H7 (cell line): ENCODE measurements at regions not wholly inside any gene's neighbourhood (a gene's known extent, or its start where the extent isn't known, plus 50 kb on each side); places are given as distances from the start of the nearest gene placed in this dataset.

Experiments used
- DNase-seq: peaks from one replicate; pipeline ENCODE4 v3.0.0; 2012
- H3K27me3 ChIP-seq: 2 replicates; pipeline ENCODE4 v1.6.0; 2011; ENCODE audit warnings: mild to moderate bottlenecking, low read length; ENCODE audit not compliant: control insufficient read depth, insufficient read depth
- H3K36me3 ChIP-seq: replicated peaks from 2 replicates; pipeline ENCODE4 v1.5.1; 2011; ENCODE audit warnings: low read length; ENCODE audit not compliant: control insufficient read depth, insufficient read depth
- H3K4me3 ChIP-seq: 2 replicates; pipeline ENCODE4 v1.5.1; 2011; ENCODE audit warnings: low read depth, mild to moderate bottlenecking, control low read depth, low read length, moderate library complexity; ENCODE audit not compliant: insufficient read depth

DNA sequence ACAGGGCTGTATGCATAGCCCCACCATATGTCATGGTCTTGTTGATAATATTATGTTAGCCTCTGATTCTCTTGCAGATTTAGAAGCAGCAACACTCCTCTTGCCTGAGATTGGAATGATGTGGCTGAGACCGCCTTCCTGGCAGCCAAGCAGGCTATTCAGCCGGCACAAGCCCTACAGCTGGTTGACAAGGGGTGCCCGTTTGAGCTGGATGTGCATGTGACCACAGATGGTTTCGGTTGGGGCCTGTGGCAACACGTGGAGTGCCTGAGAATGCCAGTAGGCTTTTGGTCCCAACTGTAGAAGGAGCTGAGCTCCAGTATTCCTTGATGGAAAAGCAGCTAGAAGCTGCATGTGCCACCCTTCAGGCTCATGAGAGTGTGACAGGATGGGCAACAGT lies 303.6 kb upstream of the POU3F2 start:
- H3K36me3 ChIP-seq = no peaks in the 10 kb centered on the region
- no peak overlapping the region for H3K4me3 ChIP-seq
- no peak for DNase-seq
- peaks cover 2% of the 10 kb centered on the region; the same call in 1 of the 2 replicates for H3K27me3 ChIP-seq

DNA sequence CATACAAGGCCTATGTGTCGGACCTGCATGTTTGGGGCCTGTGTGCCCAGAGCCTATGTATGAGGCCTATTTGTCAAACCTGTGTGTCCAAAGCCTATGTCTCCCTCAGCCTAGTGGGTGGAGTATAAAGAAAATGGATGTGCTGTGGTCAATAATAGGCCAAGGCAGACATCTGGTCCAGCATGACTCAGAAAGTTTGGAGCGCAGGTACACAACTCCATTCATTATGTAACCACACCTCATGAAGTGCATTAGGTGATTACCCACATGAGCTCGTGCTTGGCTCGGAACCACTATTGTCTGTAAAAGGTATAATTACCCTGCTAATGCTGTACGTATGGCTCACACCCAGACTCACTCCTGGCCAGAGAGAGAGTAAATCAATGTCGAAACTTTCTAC lies 302.4 kb upstream of the POU3F2 start:
- H3K4me3 ChIP-seq = no peak overlapping the region
- peaks cover 2% of the 10 kb centered on the region; the same call in 1 of the 2 replicates for H3K27me3 ChIP-seq
- DNase-seq = no peak
- no peaks in the 10 kb centered on the region for H3K36me3 ChIP-seq

DNA sequence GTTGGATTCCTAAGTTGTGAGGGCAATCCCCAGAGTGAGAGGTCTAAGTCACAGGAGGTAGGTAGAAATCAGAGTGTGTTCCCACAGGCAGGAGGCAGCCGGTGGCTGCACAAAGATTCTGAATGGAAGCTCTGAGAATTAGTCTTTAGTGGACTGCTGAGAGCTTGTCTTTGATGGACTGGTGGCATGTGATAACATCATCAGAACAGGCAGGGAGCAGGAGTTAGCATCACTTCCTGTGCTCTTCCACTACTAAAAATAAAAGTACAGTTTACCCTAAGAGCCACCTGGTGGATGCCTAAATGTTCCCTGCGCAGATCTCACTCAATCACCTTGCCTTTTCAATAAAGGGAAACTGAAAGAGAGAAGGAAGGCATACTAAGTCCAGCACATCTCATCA lies 294.6 kb upstream of the POU3F2 start:
- Histone ChIP-seq H3K4me3 (no peak overlapping the region), H3K27me3 (no peaks in the 10 kb centered on the region), H3K36me3 (no peaks in the 10 kb centered on the region)
- DNase-seq = peak; percentile 14

DNA sequence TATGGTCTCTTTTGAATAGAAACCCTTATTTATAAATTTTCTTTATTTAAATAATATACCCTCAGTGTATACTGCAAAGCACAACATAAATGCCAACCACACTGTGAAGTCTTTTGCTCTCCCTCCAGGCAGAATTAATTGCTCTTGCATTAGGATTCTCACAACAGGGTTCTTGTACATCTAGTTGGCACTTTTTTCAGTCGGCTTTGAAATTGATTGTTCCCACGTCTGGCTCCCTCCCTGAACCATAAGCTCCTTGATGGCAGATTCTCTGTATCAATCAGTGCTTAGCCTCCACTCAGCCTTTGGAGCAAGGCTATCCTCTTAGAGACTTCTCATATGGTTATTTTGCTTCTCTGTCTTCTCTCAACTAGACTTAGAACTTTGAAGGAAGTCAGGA lies 288.0 kb upstream of the POU3F2 start:
- Histone ChIP-seq H3K4me3 (no peak overlapping the region), H3K36me3 (no peaks in the 10 kb centered on the region), H3K27me3 (no peaks in the 10 kb centered on the region; the same call in 1 of the 2 replicates)
- DNase-seq = no peak

DNA sequence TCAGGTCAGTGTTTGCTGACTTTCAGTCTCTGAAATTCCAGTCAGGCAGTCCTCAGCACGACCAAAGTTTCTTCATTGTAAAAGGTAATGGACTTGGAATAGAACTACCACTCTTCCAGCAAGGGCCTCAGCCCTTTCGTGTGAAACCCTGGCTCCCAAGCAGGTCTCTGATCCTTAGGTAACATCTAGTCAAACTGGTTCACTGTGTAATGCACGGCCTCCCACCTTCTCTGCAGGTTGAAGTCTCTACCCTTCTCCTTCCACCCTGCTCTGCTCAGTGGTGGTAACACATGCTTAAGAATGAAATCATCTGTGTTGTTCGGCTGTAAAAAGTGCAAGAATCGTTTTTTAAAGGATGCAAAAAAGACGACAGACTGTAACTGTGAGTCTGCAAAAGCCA lies 287.2 kb upstream of the POU3F2 start:
- DNase-seq = no peak
- no peaks in the 10 kb centered on the region for H3K36me3 ChIP-seq
- no peak overlapping the region for H3K4me3 ChIP-seq
- H3K27me3 ChIP-seq = no peaks in the 10 kb centered on the region; the same call in 1 of the 2 replicates

DNA sequence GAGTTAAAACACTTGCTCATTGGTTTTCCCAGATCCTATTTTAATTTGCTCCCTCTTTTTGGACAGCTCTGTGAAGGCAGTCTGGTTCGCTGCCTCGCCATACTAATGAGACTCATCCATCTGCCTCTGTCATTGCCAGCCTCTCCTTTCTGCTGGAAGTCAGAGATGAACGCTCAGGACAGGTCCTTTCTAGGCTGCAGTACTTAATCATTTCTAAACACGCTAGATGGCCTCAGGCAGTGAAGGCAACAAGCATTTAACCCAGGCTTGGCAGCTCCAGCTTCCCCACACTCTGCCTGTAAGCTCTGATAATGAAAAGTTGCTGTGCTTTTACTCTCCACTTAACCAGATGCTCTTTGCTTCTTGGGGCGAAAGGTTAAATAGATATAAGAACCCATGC lies 286.7 kb upstream of the POU3F2 start:
- H3K4me3 ChIP-seq = no peak overlapping the region
- DNase-seq = no peak
- H3K36me3 ChIP-seq = no peaks in the 10 kb centered on the region
- H3K27me3 ChIP-seq = no peaks in the 10 kb centered on the region; the same call in 1 of the 2 replicates

DNA sequence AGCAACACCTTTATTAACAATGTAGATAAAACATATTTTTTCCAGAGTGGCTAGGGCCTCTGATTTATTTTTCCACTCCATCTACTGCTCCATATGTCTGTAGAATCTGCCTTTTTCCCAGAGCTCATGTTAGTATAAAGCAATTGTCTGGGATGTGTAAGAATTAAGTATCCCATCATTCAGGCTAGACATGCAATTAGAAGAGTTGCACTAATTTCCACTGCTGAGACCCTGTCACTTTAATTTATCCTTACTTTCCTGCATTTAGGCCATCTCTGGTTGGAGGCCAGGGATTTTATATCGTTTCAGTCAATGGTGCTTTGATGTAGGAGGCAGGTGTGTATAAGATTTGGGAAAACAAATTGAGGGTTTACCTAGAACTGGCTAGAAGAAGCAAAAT lies 286.1 kb upstream of the POU3F2 start:
- Histone ChIP-seq H3K36me3 (no peaks in the 10 kb centered on the region), H3K27me3 (no peaks in the 10 kb centered on the region; the same call in 1 of the 2 replicates), H3K4me3 (no peak overlapping the region)
- DNase-seq = no peak

DNA sequence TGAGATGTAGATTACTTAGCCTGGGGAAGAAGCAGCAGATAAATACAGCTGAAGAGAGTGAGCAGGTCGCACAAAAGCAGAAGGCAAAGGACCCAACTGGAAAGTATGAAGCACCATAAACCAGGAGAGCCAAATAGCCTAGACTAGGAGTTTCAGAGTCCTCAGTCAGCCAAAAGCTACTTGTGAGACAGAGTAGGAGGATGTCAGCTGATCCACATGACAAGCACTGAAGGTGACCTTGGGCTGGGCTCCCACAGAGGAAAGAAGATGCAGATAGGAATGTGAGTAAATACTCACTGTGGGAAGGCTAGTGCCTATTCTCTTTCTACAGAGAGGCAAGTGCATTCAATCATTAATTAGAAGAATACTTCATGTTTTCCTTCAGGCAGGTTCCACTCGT lies 274.0 kb upstream of the POU3F2 start:
- H3K27me3 ChIP-seq = no peaks in the 10 kb centered on the region
- DNase-seq = peak; percentile 11
- H3K36me3 ChIP-seq = no peaks in the 10 kb centered on the region
- H3K4me3 ChIP-seq = no peak overlapping the region

DNA sequence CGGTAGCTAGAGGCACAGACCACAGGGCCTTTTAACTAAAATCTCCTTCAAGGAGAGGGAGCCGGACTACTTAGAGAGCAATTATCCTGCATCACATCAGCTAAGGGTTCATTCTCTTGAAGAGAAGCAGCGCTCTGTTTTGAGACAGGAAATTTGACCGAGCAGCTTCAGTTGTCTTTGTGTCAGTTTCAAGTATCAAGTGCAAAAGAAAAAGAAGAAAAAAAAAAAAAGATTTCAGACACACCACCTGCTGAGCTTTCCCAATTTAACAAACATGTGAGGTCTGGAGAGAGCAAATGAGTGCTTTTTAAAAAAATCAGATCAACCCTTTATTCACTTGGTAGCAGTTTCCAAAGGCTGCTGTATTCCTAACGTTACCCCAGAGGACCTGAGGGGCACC lies 273.5 kb upstream of the POU3F2 start:
- DNase-seq = no peak
- Histone ChIP-seq H3K4me3 (no peak overlapping the region), H3K27me3 (no peaks in the 10 kb centered on the region), H3K36me3 (no peaks in the 10 kb centered on the region)

DNA sequence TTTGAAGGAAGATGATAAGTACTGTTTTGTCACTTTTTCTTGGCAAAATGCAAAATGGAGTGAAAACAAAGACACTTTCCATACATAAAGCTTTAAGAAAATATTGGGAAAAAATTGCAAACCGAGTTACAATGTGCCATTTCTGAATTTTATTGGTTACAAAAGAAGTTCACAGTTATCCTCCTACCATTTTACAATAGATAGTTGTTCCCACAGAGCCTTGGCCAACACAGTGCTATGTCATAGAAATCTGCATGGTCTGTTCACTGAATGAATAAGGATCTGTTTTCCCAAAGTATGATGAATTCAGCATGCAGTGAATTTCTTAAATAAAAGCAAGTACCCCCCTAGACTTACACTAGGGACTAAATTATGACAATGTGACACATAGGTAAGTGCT lies 268.2 kb upstream of the POU3F2 start:
- no peak for DNase-seq
- H3K36me3 ChIP-seq = no peaks in the 10 kb centered on the region
- no peak overlapping the region for H3K4me3 ChIP-seq
- H3K27me3 ChIP-seq = no peaks in the 10 kb centered on the region

DNA sequence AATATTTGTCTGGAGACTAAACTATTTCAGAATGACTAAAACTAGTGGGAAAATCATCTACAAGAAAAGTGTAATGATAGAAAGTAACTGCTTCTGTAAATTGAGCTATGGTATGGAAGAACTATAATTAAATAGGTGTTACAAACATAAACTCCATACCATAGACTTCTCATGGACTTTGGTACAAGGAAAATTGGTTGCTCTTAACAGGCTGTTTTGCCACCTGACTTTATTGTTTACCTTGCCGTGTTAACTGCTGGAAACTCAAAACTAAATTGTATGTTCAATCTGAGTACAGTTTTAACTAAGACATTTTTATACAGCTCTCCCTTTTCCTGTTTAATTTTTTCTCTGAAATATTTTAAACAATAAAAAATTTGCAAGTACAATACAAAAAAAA lies 261.8 kb upstream of the POU3F2 start:
- H3K27me3 ChIP-seq = no peaks in the 10 kb centered on the region
- no peak for DNase-seq
- H3K36me3 ChIP-seq = no peaks in the 10 kb centered on the region
- H3K4me3 ChIP-seq = no peak overlapping the region

DNA sequence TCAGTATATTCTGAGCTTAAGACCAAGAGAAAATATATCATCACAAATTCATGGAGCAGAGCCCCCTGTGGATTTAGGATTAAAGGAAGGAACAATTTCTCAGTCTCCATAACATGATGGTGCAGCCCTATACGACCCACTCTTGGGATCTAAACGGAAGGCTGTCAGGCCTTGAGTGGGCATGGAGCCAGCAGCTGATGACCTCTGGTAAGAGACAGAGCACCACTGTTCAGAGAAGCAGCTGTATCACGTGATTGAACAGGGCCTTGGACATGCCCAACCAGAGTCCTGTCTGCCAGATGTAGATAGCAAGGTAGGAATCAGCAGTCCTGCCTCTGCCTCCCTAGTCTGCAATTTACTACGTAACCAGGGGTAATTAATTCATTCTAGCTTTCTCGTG lies 259.4 kb upstream of the POU3F2 start:
- DNase-seq = no peak
- Histone ChIP-seq H3K4me3 (no peak overlapping the region), H3K27me3 (no peaks in the 10 kb centered on the region), H3K36me3 (no peaks in the 10 kb centered on the region)

DNA sequence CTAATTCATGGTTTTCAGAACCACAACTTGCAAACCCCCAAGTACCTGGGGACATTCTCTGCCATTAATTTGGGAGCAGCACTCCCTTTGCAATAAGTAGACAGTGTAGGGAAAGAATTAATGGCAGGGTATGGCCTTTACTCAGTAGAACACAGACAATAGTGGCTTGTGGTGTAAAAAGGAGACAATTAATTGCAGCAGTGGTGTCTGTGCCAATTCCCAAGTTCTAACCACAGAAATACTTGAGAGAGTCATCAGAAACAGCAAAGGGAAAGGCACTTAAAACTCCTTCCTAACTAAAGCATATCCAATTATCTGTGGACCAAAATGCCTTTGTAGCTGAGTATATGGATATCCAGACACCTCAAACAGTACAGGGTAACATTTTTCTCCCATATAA lies 257.6 kb upstream of the POU3F2 start:
- no peaks in the 10 kb centered on the region for H3K27me3 ChIP-seq
- no peaks in the 10 kb centered on the region for H3K36me3 ChIP-seq

DNA sequence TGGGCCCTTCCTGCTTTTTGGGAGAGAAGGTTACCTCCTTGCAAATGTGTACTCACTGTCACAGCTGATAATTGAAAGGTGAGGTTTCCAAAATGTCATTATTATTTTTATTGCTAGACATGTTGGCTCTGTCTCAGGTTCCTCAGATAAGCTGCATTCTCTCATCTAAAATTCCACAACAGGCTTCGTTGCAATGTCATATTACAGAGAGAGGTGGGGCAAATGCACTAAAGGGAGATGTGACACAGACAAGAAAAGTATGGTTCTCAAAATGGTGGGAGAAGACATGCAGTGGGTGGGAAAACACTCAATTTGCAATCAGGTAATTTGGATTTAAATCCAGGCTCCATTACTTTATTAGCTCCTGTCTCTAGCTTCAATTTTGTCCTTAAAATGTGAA lies 256.4 kb upstream of the POU3F2 start:
- Histone ChIP-seq H3K4me3 (no peak overlapping the region), H3K36me3 (no peaks in the 10 kb centered on the region), H3K27me3 (no peaks in the 10 kb centered on the region)
- no peak for DNase-seq

More for the DNA sequence above, 257.6 kb upstream of the POU3F2 start:
- DNase-seq = no peak
- H3K4me3 ChIP-seq = no peak overlapping the region

DNA sequence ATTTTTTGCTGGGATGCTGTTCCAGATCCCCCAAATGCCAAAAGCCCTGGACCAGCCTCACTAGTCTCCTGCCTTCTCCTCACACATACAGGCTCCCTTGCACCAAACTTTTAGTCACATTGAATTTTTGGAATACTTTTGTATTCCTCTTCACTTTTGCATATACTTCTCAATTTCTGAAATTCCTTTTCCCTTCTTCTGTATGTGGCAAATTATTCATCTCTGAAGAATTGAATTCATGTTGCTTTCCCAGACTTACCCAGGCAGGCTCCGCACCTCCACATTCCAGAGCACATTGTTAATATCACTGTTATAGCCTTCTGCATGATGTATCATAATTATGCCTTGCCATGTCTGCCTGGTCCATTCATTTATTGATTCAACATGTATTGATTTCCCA lies 255.3 kb upstream of the POU3F2 start:
- Histone ChIP-seq H3K4me3 (no peak overlapping the region), H3K36me3 (no peaks in the 10 kb centered on the region), H3K27me3 (no peaks in the 10 kb centered on the region)
- no peak for DNase-seq

DNA sequence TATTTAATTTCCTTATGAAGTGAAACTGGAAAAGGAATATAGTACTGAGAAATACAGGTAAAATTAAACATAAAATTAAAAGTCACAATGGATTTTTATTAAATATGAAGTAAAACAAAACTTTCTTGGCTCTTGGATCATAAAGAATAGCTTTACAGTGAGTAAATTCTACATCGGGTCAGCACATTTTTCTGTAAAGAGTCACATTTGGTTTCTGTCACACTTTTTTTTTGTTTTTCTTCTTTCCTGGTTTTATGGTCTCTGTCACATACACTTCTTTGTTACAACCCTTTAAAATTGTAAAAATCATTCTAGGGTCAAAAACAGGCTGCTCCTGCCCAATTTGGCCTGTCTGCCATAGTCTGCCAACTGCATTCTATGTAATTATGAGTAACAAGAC lies 254.4 kb upstream of the POU3F2 start:
- DNase-seq = no peak

More for the DNA sequence above, 254.4 kb upstream of the POU3F2 start:
- Histone ChIP-seq H3K27me3 (no peaks in the 10 kb centered on the region), H3K4me3 (no peak overlapping the region), H3K36me3 (no peaks in the 10 kb centered on the region)
